Caco-2 (cell line): ENCODE measurements at regions not wholly inside any gene's neighbourhood (a gene's known extent, or its start where the extent isn't known, plus 50 kb on each side); places are given as distances from the start of the nearest gene placed in this dataset.

Experiments used
- BruUV-seq: library from RNA; stranded (reverse); fragments of 400-500 nt; replicated peaks from 2 replicates; lab custom pipeline; 2021; lab: Mats Ljungman, UMichigan
- CTCF ChIA-PET: fragments of 300-600 bp; sonication (Branson Sonifier 250); formaldehyde crosslinking; loops from one replicate; lab custom pipeline; 2022; ENCODE audit warnings: antibody characterized with exemption; lab: Charles Lee
- POLR2A ChIA-PET: fragments of 300-600 bp; sonication (Branson Sonifier 250); formaldehyde crosslinking; loops from one replicate; lab custom pipeline; 2022; ENCODE audit warnings: antibody characterized with exemption; lab: Charles Lee
- DNase-seq, 2 experiments: peaks; one replicate each; pipeline versions ENCODE4 v3.0.0 to v3.0.0-alpha.2; 2020 to 2022
- H3K27me3 ChIP-seq: replicated peaks from 2 replicates; pipeline ENCODE4 v1.6.0; 2011; ENCODE audit warnings: low read length; ENCODE audit not compliant: control insufficient read depth, insufficient read depth
- H3K36me3 ChIP-seq: 2 replicates; pipeline ENCODE4 v1.5.1; 2011; ENCODE audit warnings: low read length; ENCODE audit not compliant: control insufficient read depth, insufficient read depth
- H3K4me1 ChIP-seq: fragments of 250-450 bp; sonication (Bioruptor Pico); 2 replicates; pipeline ENCODE4 v1.5.1; 2020; ENCODE audit warnings: mild to moderate bottlenecking
- H3K4me3 ChIP-seq: 2 replicates; pipeline ENCODE4 v1.5.1; 2011; ENCODE audit warnings: low read depth, mild to moderate bottlenecking, control low read depth, low read length
- H3K9me3 ChIP-seq: fragments of 250-450 bp; sonication (Bioruptor Pico); 2 replicates; pipeline ENCODE4 v1.5.1; 2020; ENCODE audit warnings: mild to moderate bottlenecking, moderate library complexity
- H3K27ac Mint-ChIP-seq: one replicate; pipeline ENCODE4 v1.8.0; 2022; ENCODE audit warnings: mixed read lengths; ENCODE audit not compliant: unreplicated experiment
- H3K27me3 Mint-ChIP-seq: one replicate; pipeline ENCODE4 v1.8.0; 2022; ENCODE audit warnings: mixed read lengths; ENCODE audit not compliant: insufficient read depth, unreplicated experiment
- H3K36me3 Mint-ChIP-seq: one replicate; pipeline ENCODE4 v1.8.0; 2022; ENCODE audit warnings: mild to moderate bottlenecking, mixed read lengths; ENCODE audit not compliant: insufficient read depth, unreplicated experiment
- H3K4me1 Mint-ChIP-seq: one replicate; pipeline ENCODE4 v1.8.0; 2022; ENCODE audit warnings: low read depth, mixed read lengths; ENCODE audit not compliant: unreplicated experiment
- H3K4me3 Mint-ChIP-seq: one replicate; pipeline ENCODE4 v1.8.0; 2022; ENCODE audit warnings: mild to moderate bottlenecking, moderate library complexity, mixed read lengths; ENCODE audit not compliant: unreplicated experiment
- H3K9me3 Mint-ChIP-seq: one replicate; pipeline ENCODE4 v1.8.0; 2022; ENCODE audit warnings: mixed read lengths; ENCODE audit not compliant: unreplicated experiment
- CTCF ChIP-seq, 2 experiments: fragments of 200-600 bp in 1 of 2; IDR thresholded peaks; 1 replicate in 1 of 2; 2 replicates in 1 of 2; pipeline versions ENCODE4 v1.5.1 to v1.8.0; 2011 to 2022; ENCODE audit warnings: antibody characterized with exemption in 1 of 2, control low read depth in 1 of 2, inconsistent platforms in 1 of 2, low read depth in 1 of 2, low read length in 1 of 2, mild to moderate bottlenecking in 1 of 2, moderate library complexity in 1 of 2; ENCODE audit not compliant: insufficient read depth in 1 of 2, severe bottlenecking in 1 of 2, unreplicated experiment in 1 of 2
- intact Hi-C: fragments of 100-400 bp; cut with micrococcal nuclease; formaldehyde crosslinking; loops from one replicate; pipeline ENCODE4 v1.10.0; 2022; ENCODE audit not compliant: unreplicated experiment

GRCh38 chr1:215421744-215422143 lies 145.4 kb upstream of the KCTD3 start:
- H3K27me3 ChIP-seq: no peaks in the 10 kb centered on the region
- no peak for DNase-seq
- Mint-ChIP-seq H3K27me3 (peaks cover 12% of the 10 kb centered on the region), H3K27ac (no peak overlapping the region), H3K9me3 (no peaks in the 10 kb centered on the region), H3K4me3 (no peak overlapping the region), H3K4me1 (no peaks in the 10 kb centered on the region), H3K36me3 (no peaks in the 10 kb centered on the region)
- no peaks in the 10 kb centered on the region for H3K36me3 ChIP-seq
- no peaks in the 10 kb centered on the region for H3K9me3 ChIP-seq
- no peak overlapping the region for H3K4me3 ChIP-seq
- no peaks in the 10 kb centered on the region for H3K4me1 ChIP-seq
- intact Hi-C loops: no loop called here
- CTCF ChIA-PET: no interaction called here
- no TSS peak for BruUV-seq
- POLR2A ChIA-PET: no interaction called here
- no peak for TF ChIP-seq CTCF (IDR thresholded peaks at IDR 0.05; ENCODE audit: insufficient read depth in 1 of 2, low read depth in 1 of 2, low read length in 1 of 2, severe bottlenecking in 1 of 2, unreplicated experiment in 1 of 2)

- H3K27ac Mint-ChIP-seq: no peak overlapping the region
- intact Hi-C loops: no loop called here
These were observed 143.8 kb upstream of the KCTD3 start for GRCh38 chr1:215423288-215423687.

GRCh38 chr1:215425138-215425537 lies 142.0 kb upstream of the KCTD3 start:
- Mint-ChIP-seq H3K4me3 (no peak overlapping the region), H3K27me3 (peaks cover 8% of the 10 kb centered on the region), H3K27ac (no peak overlapping the region), H3K36me3 (no peaks in the 10 kb centered on the region), H3K4me1 (no peaks in the 10 kb centered on the region), H3K9me3 (no peaks in the 10 kb centered on the region)
- Histone ChIP-seq H3K27me3 (no peaks in the 10 kb centered on the region), H3K9me3 (no peaks in the 10 kb centered on the region), H3K36me3 (no peaks in the 10 kb centered on the region), H3K4me1 (no peaks in the 10 kb centered on the region), H3K4me3 (no peak overlapping the region)
- no peak for DNase-seq
- intact Hi-C loops: no loop called here
- TF ChIP-seq CTCF (IDR thresholded peaks at IDR 0.05; ENCODE audit: insufficient read depth in 1 of 2, low read depth in 1 of 2, low read length in 1 of 2, severe bottlenecking in 1 of 2, unreplicated experiment in 1 of 2): no peak
- CTCF ChIA-PET: no interaction called here
- POLR2A ChIA-PET: no interaction called here
- no TSS peak for BruUV-seq

More at GRCh38 chr1:215423288-215423687, 143.8 kb upstream of the KCTD3 start:
- CTCF ChIA-PET: no interaction called here
- no TSS peak for BruUV-seq
- Mint-ChIP-seq H3K36me3 (no peaks in the 10 kb centered on the region), H3K4me1 (no peaks in the 10 kb centered on the region), H3K27me3 (peaks cover 8% of the 10 kb centered on the region), H3K9me3 (no peaks in the 10 kb centered on the region), H3K4me3 (no peak overlapping the region)
- Histone ChIP-seq H3K4me3 (no peak overlapping the region), H3K9me3 (no peaks in the 10 kb centered on the region), H3K4me1 (no peaks in the 10 kb centered on the region), H3K27me3 (no peaks in the 10 kb centered on the region), H3K36me3 (no peaks in the 10 kb centered on the region)
- no peak for TF ChIP-seq CTCF (IDR thresholded peaks at IDR 0.05; ENCODE audit: insufficient read depth in 1 of 2, low read depth in 1 of 2, low read length in 1 of 2, severe bottlenecking in 1 of 2, unreplicated experiment in 1 of 2)
- no peak for DNase-seq
- POLR2A ChIA-PET: no interaction called here
